Right lobe of liver (tissue), 6 donors: ENCODE measurements at regions not wholly inside any gene's neighbourhood (a gene's known extent, or its start where the extent isn't known, plus 50 kb on each side); places are given as distances from the start of the nearest gene placed in this dataset.

ENCODE experiments used
- ATAC-seq, 4 donors: fragments of 200-7000 bp; cut with Tn5 transposase; one replicate each; pipeline ENCODE4 v1.9.1; 2020; ENCODE audit warnings: mild to moderate bottlenecking in 4 of 4, moderate library complexity in 4 of 4
- DNase-seq, 3 donors: peaks; one replicate each; pipeline ENCODE4 v3.0.0-alpha.2; 2020
- H3K27ac ChIP-seq, 3 donors: fragments of 200-600 bp; one replicate each; pipeline ENCODE4 v1.8.0; 2022
- H3K27me3 ChIP-seq, 2 donors: fragments of 200-600 bp; one replicate each; pipeline ENCODE4 v1.8.0; 2022
- H3K36me3 ChIP-seq, 4 donors: fragments of 200-600 bp; sonication (generic) in 1 of 4; one replicate each; pipeline versions ENCODE4 v1.5.1 to v1.8.0; 2017 to 2022; ENCODE audit warnings: control low read depth in 1 of 4
- H3K4me1 ChIP-seq, 4 donors: fragments of 200-600 bp; sonication (generic) in 1 of 4; one replicate each; pipeline versions ENCODE4 v1.5.1 to v1.8.0; 2017 to 2022; ENCODE audit warnings: control low read depth in 1 of 4
- H3K4me3 ChIP-seq, 3 donors: fragments of 200-600 bp; one replicate each; pipeline ENCODE4 v1.8.0; 2022
- H3K9me3 ChIP-seq, 4 donors: fragments of 200-600 bp; sonication (generic) in 1 of 4; one replicate each; pipeline versions ENCODE4 v1.5.1 to v1.8.0; 2017 to 2022; ENCODE audit warnings: control low read depth in 1 of 4
- CTCF ChIP-seq, 4 donors: fragments of 200-600 bp in 3 of 4; fragments of 450-650 bp in 1 of 4; IDR thresholded peaks; one replicate each; pipeline versions ENCODE4 v1.5.1 to v1.8.0; 2016 to 2022; ENCODE audit warnings: antibody characterized with exemption in 4 of 4, mild to moderate bottlenecking in 2 of 4
- POLR2A ChIP-seq: fragments of 450-650 bp; IDR thresholded peaks from one replicate; pipeline ENCODE4 v1.6.1; 2017; ENCODE audit warnings: antibody characterized with exemption, mild to moderate bottlenecking
- WGBS: methylation state at CpG from one replicate; pipeline ENCODE4 v1.1.6; 2018; ENCODE audit warnings: low coverage, low lambda C conversion rate; ENCODE audit not compliant: insufficient coverage; ENCODE audit errors: missing lambda C conversion rate; 5-methylcytosine and 5-hydroxymethylcytosine counted together
- intact Hi-C, 2 donors: fragments of 100-400 bp; cut with DNase I; formaldehyde crosslinking; loops; one replicate each; pipeline versions ENCODE4 v1.11.2 to v1.14.1; 2022
- donor health status: DM: no; HTN: yes; CAD: no.
- donor health status: DM: no; HTN: no; CAD: no.
- donor health status: DM: no; HTN: no; CAD: no.
- donor health status: DM: no; HTN: yes; CAD: no.
- donor health status: DM: no; HTN: yes; CAD: no.

- no peaks in the 10 kb centered on the region for H3K27me3 ChIP-seq
- 70% methylated on average over 5 of the region's 5 CpGs for WGBS
- TF ChIP-seq POLR2A = no peak
- no peak for TF ChIP-seq CTCF (IDR thresholded peaks at IDR 0.05)
- no peaks in the 10 kb centered on the region for H3K9me3 ChIP-seq
- H3K4me3 ChIP-seq = no peak overlapping the region
- no peaks in the 10 kb centered on the region for H3K36me3 ChIP-seq
- ATAC-seq (no peak), DNase-seq (no peak)
- no peaks in the 10 kb centered on the region for H3K4me1 ChIP-seq
- intact Hi-C loops = no loop called here
- no peak overlapping the region for H3K27ac ChIP-seq
Measured at GRCh38 chr5:39505791-39506190, 81.0 kb upstream of the DAB2 start.

- no peak for TF ChIP-seq CTCF (IDR thresholded peaks at IDR 0.05)
- no peak for TF ChIP-seq POLR2A
- intact Hi-C loops = no loop called here
Measured at GRCh38 chr5:39505363-39505762, 80.6 kb upstream of the DAB2 start.

GRCh38 chr5:39503155-39503554, 78.4 kb upstream of the DAB2 start:
- no peak for TF ChIP-seq POLR2A
- no peak for TF ChIP-seq CTCF (IDR thresholded peaks at IDR 0.05)
- no peaks in the 10 kb centered on the region for H3K36me3 ChIP-seq
- H3K4me1 ChIP-seq = no peaks in the 10 kb centered on the region
- H3K9me3 ChIP-seq = no peaks in the 10 kb centered on the region
- H3K27me3 ChIP-seq = no peaks in the 10 kb centered on the region
- ATAC-seq (peak; percentile 42 to 70 (median 66)), DNase-seq (no peak)
- H3K27ac ChIP-seq = no peak overlapping the region
- no peak overlapping the region for H3K4me3 ChIP-seq
- intact Hi-C loops = no loop called here
- 53% methylated on average over 1 of the region's 1 CpG for WGBS

More at GRCh38 chr5:39505363-39505762, 80.6 kb upstream of the DAB2 start:
- no peak overlapping the region for H3K27ac ChIP-seq
- ATAC-seq (no peak), DNase-seq (no peak)
- no peaks in the 10 kb centered on the region for H3K36me3 ChIP-seq
- no peak overlapping the region for H3K4me3 ChIP-seq
- H3K4me1 ChIP-seq = no peaks in the 10 kb centered on the region
- no peaks in the 10 kb centered on the region for H3K9me3 ChIP-seq
- no peaks in the 10 kb centered on the region for H3K27me3 ChIP-seq

- TF ChIP-seq POLR2A = no peak
- no peak for TF ChIP-seq CTCF (IDR thresholded peaks at IDR 0.05)
Measured at GRCh38 chr5:39502704-39503103, 77.9 kb upstream of the DAB2 start.

GRCh38 chr5:39501397-39501796, 76.6 kb upstream of the DAB2 start:
- ATAC-seq = peak in 1 of 4 donors; percentile 22
- intact Hi-C loops = no loop called here
- 73% methylated on average over 5 of the region's 5 CpGs for WGBS

More at GRCh38 chr5:39502704-39503103, 77.9 kb upstream of the DAB2 start:
- 70% methylated on average over 6 of the region's 6 CpGs for WGBS
- Histone ChIP-seq H3K4me3 (no peak overlapping the region), H3K4me1 (no peaks in the 10 kb centered on the region), H3K27ac (no peak overlapping the region), H3K9me3 (no peaks in the 10 kb centered on the region), H3K27me3 (no peaks in the 10 kb centered on the region), H3K36me3 (no peaks in the 10 kb centered on the region)
- ATAC-seq (peak in 1 of 4 donors; percentile 27), DNase-seq (no peak)
- intact Hi-C loops = no loop called here

More at GRCh38 chr5:39501397-39501796, 76.6 kb upstream of the DAB2 start:
- H3K4me3 ChIP-seq = no peak overlapping the region
- H3K9me3 ChIP-seq = no peaks in the 10 kb centered on the region
- no peaks in the 10 kb centered on the region for H3K4me1 ChIP-seq
- H3K27me3 ChIP-seq = no peaks in the 10 kb centered on the region
- H3K27ac ChIP-seq = no peak overlapping the region
- no peak for TF ChIP-seq CTCF (IDR thresholded peaks at IDR 0.05)
- no peak for TF ChIP-seq POLR2A
- no peak for DNase-seq
- H3K36me3 ChIP-seq = no peaks in the 10 kb centered on the region
